ENCODE measurements at regions not wholly inside any gene's neighbourhood (a gene's known extent, or its start where the extent isn't known, plus 50 kb on each side); places are given as distances from the start of the nearest gene placed in this dataset.
"Not testable (repeated sequence)": the region's sequence is repeated elsewhere in the genome, so short reads cannot be mapped to it uniquely, and the experiment has no call there.

- DNase-seq = not testable (repeated sequence)
Measured at GRCh38 chr14:34381304-34381703, 80.7 kb downstream of the SPTSSA start.

- DNase-seq = no peak
Measured at GRCh38 chr14:34380471-34380845, 81.6 kb downstream of the SPTSSA start.

GRCh38 chr14:34379816-34380470 lies 82.1 kb downstream of the SPTSSA start:
- no peak for DNase-seq

- no peak for DNase-seq
Measured at GRCh38 chr14:34376649-34377267, 85.3 kb downstream of the SPTSSA start.

- DNase-seq = no peak
Measured at GRCh38 chr14:34374998-34375740, 86.9 kb downstream of the SPTSSA start.

- no peak for DNase-seq
Measured at GRCh38 chr14:34373191-34373590, 88.8 kb downstream of the SPTSSA start.

- no peak for DNase-seq
Measured at GRCh38 chr14:34372786-34373185, 89.3 kb downstream of the SPTSSA start.

GRCh38 chr14:34369648-34370030 lies 92.4 kb downstream of the SPTSSA start:
- no peak for DNase-seq

- no peak for DNase-seq
Measured at GRCh38 chr14:34368971-34369647, 92.9 kb downstream of the SPTSSA start.

- DNase-seq = no peak
Measured at GRCh38 chr14:34368115-34368970, 93.7 kb downstream of the SPTSSA start.

- no peak for DNase-seq
Measured at GRCh38 chr14:34365309-34365915, 96.6 kb downstream of the SPTSSA start.

GRCh38 chr14:34364201-34364600 lies 97.8 kb downstream of the SPTSSA start:
- no peak for DNase-seq

- no peak for DNase-seq
Measured at GRCh38 chr14:34363733-34364134, 98.3 kb downstream of the SPTSSA start.

- no peak for DNase-seq
Measured at GRCh38 chr14:34362641-34363251, 99.3 kb downstream of the SPTSSA start.

GRCh38 chr14:34361504-34362011 lies 100.5 kb downstream of the SPTSSA start:
- DNase-seq = no peak

- DNase-seq = no peak
Measured at GRCh38 chr14:34359420-34360117, 102.5 kb downstream of the SPTSSA start.

- DNase-seq = no peak
Measured at GRCh38 chr14:34356264-34356654, 105.8 kb downstream of the SPTSSA start.

GRCh38 chr14:34355584-34356263 lies 106.3 kb downstream of the SPTSSA start:
- DNase-seq = no peak

- DNase-seq = no peak
Measured at GRCh38 chr14:34354556-34354955, 107.5 kb downstream of the SPTSSA start.

GRCh38 chr14:34350903-34351302 lies 111.1 kb downstream of the SPTSSA start:
- DNase-seq = no peak

Data from NCI-H1105 (cell line).